Neural cell (in vitro differentiated cells): ENCODE measurements at regions not wholly inside any gene's neighbourhood (a gene's known extent, or its start where the extent isn't known, plus 50 kb on each side); places are given as distances from the start of the nearest gene placed in this dataset.

Experiments
- EZH2 ChIP-seq: fragments of 200-600, 300-800 bp; shearing (Covaris generic), sonication (generic); IDR thresholded peaks from 2 replicates; pipeline ENCODE4 v1.6.1; 2014; ENCODE audit warnings: antibody characterized with exemption, low read length, borderline replicate concordance, mild to moderate bottlenecking; ENCODE audit not compliant: insufficient read depth, poor library complexity, severe bottlenecking
- POLR2AphosphoS5 ChIP-seq: IDR thresholded peaks from 2 replicates; pipeline ENCODE4 v1.6.1; 2012
- TAF1 ChIP-seq: IDR thresholded peaks from 2 replicates; pipeline ENCODE4 v1.6.1; 2012; ENCODE audit warnings: low read depth
- TF ChIP-seq, protein P1 (sequence below): fragments of 450-650 bp; IDR thresholded peaks from 2 replicates; pipeline ENCODE4 v1.5.1; 2014; ENCODE audit warnings: antibody characterized with exemption, mild to moderate bottlenecking, moderate library complexity; ENCODE audit not compliant: poor library complexity, severe bottlenecking
- TF ChIP-seq, protein P2 (sequence below): IDR thresholded peaks from 2 replicates; pipeline ENCODE4 v1.6.1; 2012; ENCODE audit warnings: borderline replicate concordance

DNA sequence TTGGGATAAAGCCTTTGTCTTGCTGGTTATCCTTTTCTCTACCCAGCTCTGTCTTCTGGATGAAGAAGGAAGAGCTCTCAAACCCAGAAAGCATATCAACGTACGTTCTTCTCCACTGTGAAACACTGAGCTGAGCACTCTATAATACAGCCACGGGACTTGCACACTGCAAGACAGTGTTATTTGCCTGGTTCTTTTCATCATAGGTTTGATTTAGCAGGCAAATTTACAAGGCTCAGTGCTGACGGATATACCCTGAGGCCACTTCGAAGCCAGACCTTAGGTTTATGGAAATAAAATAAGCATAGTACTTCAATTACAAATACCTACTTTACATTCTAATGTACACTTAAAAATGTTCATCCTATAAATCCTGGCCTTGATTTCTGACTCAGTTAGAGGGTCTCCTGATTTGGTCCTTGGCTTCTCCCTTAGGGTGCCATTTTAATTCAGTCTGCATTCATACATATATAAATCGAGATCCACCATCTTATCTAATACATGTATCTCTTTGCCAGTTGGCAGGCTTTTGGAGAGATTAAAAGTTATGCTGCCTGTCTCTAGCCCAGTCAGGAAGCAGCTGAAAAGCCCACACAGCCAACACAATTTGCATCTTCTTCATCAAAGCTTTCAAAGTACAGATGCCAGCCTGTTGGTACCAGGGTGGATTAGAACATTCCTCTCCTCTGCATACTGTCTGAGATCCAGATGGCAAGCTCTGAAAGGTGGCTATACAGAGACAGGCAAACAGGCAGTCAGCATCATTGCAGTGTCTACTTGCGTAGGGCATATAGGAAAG, 194.4 kb downstream of the DEPDC1B start:
- TF ChIP-seq TAF1 (no peak), EZH2 (no peak), POLR2AphosphoS5 (no peak)
- TF ChIP-seq, protein P1, sequence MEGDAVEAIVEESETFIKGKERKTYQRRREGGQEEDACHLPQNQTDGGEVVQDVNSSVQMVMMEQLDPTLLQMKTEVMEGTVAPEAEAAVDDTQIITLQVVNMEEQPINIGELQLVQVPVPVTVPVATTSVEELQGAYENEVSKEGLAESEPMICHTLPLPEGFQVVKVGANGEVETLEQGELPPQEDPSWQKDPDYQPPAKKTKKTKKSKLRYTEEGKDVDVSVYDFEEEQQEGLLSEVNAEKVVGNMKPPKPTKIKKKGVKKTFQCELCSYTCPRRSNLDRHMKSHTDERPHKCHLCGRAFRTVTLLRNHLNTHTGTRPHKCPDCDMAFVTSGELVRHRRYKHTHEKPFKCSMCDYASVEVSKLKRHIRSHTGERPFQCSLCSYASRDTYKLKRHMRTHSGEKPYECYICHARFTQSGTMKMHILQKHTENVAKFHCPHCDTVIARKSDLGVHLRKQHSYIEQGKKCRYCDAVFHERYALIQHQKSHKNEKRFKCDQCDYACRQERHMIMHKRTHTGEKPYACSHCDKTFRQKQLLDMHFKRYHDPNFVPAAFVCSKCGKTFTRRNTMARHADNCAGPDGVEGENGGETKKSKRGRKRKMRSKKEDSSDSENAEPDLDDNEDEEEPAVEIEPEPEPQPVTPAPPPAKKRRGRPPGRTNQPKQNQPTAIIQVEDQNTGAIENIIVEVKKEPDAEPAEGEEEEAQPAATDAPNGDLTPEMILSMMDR, result no peak
- TF ChIP-seq, protein P2, sequence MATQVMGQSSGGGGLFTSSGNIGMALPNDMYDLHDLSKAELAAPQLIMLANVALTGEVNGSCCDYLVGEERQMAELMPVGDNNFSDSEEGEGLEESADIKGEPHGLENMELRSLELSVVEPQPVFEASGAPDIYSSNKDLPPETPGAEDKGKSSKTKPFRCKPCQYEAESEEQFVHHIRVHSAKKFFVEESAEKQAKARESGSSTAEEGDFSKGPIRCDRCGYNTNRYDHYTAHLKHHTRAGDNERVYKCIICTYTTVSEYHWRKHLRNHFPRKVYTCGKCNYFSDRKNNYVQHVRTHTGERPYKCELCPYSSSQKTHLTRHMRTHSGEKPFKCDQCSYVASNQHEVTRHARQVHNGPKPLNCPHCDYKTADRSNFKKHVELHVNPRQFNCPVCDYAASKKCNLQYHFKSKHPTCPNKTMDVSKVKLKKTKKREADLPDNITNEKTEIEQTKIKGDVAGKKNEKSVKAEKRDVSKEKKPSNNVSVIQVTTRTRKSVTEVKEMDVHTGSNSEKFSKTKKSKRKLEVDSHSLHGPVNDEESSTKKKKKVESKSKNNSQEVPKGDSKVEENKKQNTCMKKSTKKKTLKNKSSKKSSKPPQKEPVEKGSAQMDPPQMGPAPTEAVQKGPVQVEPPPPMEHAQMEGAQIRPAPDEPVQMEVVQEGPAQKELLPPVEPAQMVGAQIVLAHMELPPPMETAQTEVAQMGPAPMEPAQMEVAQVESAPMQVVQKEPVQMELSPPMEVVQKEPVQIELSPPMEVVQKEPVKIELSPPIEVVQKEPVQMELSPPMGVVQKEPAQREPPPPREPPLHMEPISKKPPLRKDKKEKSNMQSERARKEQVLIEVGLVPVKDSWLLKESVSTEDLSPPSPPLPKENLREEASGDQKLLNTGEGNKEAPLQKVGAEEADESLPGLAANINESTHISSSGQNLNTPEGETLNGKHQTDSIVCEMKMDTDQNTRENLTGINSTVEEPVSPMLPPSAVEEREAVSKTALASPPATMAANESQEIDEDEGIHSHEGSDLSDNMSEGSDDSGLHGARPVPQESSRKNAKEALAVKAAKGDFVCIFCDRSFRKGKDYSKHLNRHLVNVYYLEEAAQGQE, result no peak
